Stimulated activated naive CD4-positive, alpha-beta T cell (primary cell): ENCODE measurements at regions not wholly inside any gene's neighbourhood (a gene's known extent, or its start where the extent isn't known, plus 50 kb on each side); places are given as distances from the start of the nearest gene placed in this dataset.
A peak's percentile ranks its signal among the peaks of the same experiment; 100 is the strongest.

Source experiments
- DNase-seq, 6 experiments: peaks; one replicate each; lab custom pipeline; 2025; lab: John Stamatoyannopoulos, UW

- DNase-seq, result no peak
Observed at GRCh38 chr13:58773280-58773859, 1141.8 kb downstream of the PCDH17 start.

DNA sequence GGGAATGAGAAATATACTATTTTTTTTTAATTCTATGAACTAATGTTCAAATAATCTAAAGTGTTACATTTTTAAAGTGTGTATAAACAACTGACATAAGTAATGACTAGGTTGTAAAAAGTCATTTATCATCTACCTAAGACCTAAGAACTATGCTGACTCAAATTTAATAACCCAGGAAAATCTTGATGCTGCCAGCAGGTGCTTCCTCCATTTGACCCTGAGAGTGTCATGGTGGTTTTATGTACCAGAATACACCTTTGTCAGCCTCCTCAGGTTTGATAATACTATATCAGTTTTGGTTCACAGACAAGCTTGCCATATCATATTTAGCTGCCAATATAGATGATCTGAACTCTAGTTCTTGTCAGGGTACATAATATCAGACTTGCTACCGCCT, 1151.2 kb downstream of the PCDH17 start:
- no peak for DNase-seq

GRCh38 chr13:58792854-58793253, 1161.3 kb downstream of the PCDH17 start:
- DNase-seq, result no peak

- no peak for DNase-seq
Observed at GRCh38 chr13:58795715-58796114, 1164.2 kb downstream of the PCDH17 start.

GRCh38 chr13:58804832-58805231, 1173.3 kb downstream of the PCDH17 start:
- no peak for DNase-seq

- DNase-seq, result no peak
Observed at GRCh38 chr13:58806401-58806800, 1174.9 kb downstream of the PCDH17 start.

- DNase-seq, result no peak
Observed at GRCh38 chr13:58823701-58824100, 1192.2 kb downstream of the PCDH17 start.

GRCh38 chr13:58827904-58828303, 1196.4 kb downstream of the PCDH17 start:
- no peak for DNase-seq

DNA sequence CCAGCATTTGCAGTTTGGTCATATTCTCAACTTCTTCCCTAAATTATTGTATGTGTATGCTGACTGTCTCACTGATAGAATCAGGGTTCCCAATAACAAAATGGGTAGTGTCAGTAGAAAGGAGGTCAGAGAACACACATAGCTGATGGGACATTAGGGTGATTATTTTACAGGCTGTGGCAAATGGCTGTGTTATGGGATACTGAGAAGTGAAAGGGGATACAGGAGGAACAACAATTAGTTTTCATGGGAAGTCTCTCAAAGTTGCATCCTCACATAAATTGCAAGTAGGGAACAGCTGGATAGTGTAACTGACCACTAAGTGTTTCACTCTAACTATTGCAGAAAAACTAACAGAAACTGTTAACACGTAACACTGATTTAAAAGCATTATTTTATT, 1199.3 kb downstream of the PCDH17 start:
- no peak for DNase-seq

GRCh38 chr13:58838615-58839014, 1207.1 kb downstream of the PCDH17 start:
- no peak for DNase-seq

DNA sequence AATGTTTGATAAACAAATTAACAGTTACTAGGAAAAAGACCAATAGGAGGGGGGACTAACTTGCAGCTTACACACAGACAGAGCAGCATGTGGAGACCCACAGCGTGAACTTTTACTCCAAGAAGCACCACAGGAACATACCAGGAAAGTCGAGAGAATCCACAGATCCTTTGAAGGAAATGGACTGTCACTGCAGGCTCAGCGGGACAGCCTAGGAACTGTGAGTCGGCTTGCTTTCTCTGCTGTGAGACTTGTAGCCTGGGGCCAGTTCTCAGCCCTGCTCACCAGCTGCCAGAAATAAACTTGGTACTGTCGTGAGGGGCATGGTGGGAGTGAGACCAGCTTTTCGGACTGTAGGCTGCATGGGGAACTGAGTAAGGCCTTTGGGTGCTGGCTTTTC, 1211.5 kb downstream of the PCDH17 start:
- no peak for DNase-seq

DNA sequence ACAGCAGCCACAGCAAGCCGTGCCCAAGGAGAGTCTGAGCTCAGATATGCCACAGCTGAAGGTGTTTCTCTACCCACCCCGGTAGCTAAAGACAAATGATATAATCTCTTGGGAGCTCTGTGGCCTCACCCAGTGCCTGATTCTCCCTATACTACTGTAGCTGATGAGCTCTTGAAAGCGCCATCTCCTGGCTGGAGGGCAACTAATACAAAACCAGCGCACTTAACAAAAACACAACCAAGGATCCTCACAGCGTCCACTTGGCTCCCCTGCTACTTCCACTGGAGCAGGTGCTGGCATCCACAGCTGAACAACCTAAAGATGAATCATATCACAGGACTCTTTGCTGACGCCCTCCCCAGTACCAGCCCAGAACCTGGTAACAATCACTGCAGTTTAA, 1212.0 kb downstream of the PCDH17 start:
- no peak for DNase-seq

- DNase-seq, result no peak
Observed at GRCh38 chr13:58850161-58850560, 1218.6 kb downstream of the PCDH17 start.

DNA sequence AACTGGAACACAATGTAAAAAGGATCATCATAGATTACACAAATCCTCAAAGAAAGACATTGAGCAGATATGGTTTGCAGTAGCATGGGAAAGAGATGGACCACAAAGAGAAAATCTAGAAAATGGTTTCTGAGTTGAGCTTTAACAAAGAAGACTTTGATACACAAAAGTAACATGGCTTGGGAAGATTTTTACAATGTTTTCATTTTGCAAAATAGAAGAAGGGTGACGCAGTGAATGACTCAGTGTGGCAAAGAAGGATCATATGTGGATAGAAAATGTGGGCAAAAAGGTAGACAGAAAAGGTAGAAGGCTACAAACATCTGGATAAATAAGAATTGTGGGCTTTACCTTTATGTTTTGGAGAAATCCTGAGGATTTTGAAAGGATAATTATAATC, 1220.5 kb downstream of the PCDH17 start:
- no peak for DNase-seq

- DNase-seq, result no peak
Observed at GRCh38 chr13:58855283-58855682, 1223.7 kb downstream of the PCDH17 start.

DNA sequence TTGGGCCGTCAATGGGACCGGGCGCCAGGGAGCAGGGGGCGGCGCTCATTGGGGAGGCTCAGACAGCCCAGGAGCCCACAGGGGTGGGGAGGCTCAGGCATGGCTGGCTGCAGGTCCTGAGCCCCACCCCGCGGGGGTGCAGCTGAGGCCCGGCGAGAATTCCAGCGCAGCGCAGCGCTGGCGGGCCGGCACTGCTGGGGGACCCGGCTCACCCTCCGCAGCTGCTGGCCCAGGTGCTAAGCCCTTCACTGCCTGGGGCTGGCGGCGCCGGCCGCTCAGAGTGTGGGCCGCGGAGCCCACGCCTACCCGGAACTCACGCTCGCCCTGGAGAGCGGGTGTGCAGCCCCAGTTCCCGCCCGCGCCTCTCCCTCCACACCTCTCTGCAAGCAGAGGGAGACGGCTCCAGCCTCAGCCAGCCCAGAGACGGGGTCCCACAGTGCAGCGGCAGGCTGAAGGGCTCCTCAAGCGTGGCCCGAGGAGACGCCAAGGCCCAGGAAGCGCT, 1227.4 kb downstream of the PCDH17 start:
- DNase-seq, result peak in 1 of 6 experiments; percentile 0

GRCh38 chr13:58865286-58865685, 1233.7 kb downstream of the PCDH17 start:
- no peak for DNase-seq

GRCh38 chr13:58869566-58869965, 1238.0 kb downstream of the PCDH17 start:
- no peak for DNase-seq

GRCh38 chr13:58876473-58876872, 1244.9 kb downstream of the PCDH17 start:
- DNase-seq, result no peak

- DNase-seq, result no peak
Observed at GRCh38 chr13:58879114-58879513, 1247.6 kb downstream of the PCDH17 start.

- no peak for DNase-seq
Observed at GRCh38 chr13:58882516-58882915, 1251.0 kb downstream of the PCDH17 start.

DNA sequence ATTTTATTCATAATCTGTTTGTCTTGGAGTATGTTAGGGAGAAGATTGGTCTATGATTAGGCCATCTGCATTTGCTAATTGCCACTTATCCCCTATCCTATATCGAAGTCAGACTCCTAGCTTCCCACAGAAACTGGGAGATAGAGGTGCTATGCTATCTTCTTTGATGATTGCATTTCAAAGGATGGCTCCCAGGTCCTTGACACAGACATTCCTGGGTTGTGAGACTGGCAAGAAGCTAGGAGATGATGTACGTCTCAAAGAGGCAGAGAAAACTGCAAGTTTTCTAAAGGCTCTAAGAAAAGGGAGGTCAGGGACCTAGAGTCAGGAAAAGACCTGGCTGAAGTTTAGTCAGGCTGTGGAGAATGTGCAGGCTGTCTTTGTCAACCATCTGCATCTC, 1251.9 kb downstream of the PCDH17 start:
- no peak for DNase-seq

DNA sequence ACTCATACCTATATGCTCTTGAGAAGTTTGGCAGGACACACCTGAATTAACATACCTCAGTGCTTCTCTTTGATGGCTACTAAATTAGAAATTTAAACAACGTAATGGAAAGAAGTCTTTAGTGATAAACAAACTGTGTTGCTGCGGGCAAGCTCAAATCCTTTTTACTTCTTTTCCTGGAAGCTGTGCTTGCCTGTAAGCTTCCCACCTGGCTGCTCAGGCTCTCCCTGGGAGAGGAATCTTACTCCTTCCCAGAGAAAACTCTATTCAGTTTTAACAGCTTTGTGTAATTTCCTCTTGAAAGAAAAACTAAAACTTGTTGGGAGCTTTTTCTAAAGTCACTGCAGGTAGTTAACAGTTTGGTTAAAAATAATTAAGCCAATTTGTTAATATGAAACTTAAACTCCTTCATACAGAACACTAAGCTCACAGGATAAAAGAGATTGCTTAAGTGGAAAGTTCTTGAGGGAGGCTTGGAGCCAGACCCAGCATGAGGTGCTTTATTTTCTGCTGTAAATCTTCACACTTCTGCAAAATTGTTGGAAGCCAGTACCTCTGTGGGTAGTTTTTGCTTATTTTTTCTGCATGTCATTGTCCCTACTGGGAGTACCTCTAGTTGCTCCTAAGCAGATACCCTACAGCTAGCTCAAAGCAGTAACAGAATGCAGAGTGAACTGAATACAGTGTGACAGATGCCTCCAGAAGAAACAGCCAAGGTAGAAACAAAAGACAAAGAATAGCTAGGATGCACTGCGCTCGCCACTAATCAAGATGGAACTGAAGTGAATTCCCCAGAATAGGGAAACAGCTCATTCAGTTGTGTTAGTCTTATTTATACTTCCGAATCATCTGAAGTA, 1253.0 kb downstream of the PCDH17 start:
- no peak for DNase-seq

DNA sequence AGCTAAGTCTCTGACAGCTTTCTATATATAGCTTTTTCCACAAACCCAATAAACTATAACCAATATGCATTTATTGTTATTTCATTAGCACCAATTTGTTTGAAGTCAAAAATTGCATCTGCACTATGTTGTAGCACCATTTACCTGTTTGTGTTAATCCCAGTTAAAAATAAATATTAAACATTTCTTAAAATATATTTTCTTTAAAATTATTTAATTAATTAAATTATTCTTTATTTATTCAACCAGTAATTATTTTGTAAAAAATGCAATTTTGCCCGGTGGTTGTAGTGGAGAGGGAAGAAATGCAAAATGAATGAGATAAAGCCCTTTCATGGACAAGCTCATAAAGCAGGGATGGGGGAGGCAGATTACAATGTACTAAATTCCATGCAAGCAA, 1257.9 kb downstream of the PCDH17 start:
- DNase-seq, result no peak
